Activated CD8-positive, alpha-beta memory T cell treated with anti-CD3 and anti-CD28 coated beads, Interleukin-2, amount 10 ng/mL, durations not matched to agents 7 days and 5 days (primary cell): ENCODE measurements at regions not wholly inside any gene's neighbourhood (a gene's known extent, or its start where the extent isn't known, plus 50 kb on each side); places are given as distances from the start of the nearest gene placed in this dataset.

Experiments
- ATAC-seq: fragments of 150-1000 bp; cut with Tn5 transposase; one replicate; pipeline ENCODE4 v1.10.0; 2021; ENCODE audit warnings: moderate library complexity
- CTCF ChIA-PET: fragments of 350-600 bp; sonication (Branson Sonifier 250); formaldehyde crosslinking; loops from one replicate; lab custom pipeline; 2021; ENCODE audit warnings: antibody characterized with exemption; lab: Charles Lee
- DNase-seq: peaks from one replicate; pipeline ENCODE4 v3.0.0-alpha.2; 2020
- H3K27ac Mint-ChIP-seq: one replicate; pipeline ENCODE4 v1.8.0; 2021; ENCODE audit warnings: mild to moderate bottlenecking, mixed read lengths
- H3K27me3 Mint-ChIP-seq: one replicate; pipeline ENCODE4 v1.8.0; 2021; ENCODE audit warnings: mixed read lengths
- H3K36me3 Mint-ChIP-seq: one replicate; pipeline ENCODE4 v1.8.0; 2021; ENCODE audit warnings: mild to moderate bottlenecking, mixed read lengths
- H3K4me1 Mint-ChIP-seq: one replicate; pipeline ENCODE4 v1.8.0; 2021; ENCODE audit warnings: mixed read lengths
- H3K4me3 Mint-ChIP-seq: one replicate; pipeline ENCODE4 v1.8.0; 2021; ENCODE audit warnings: mild to moderate bottlenecking, moderate library complexity, mixed read lengths
- H3K9me3 Mint-ChIP-seq: one replicate; pipeline ENCODE4 v1.8.0; 2022; ENCODE audit warnings: low read depth, mixed read lengths

GRCh38 chr12:47553266-47553665 is 152.6 kb downstream of the RPAP3 start:
- peaks cover 2% of the 10 kb centered on the region for H3K27me3 Mint-ChIP-seq
- H3K36me3 Mint-ChIP-seq: peaks cover 2% of the 10 kb centered on the region
- CTCF ChIA-PET: no interaction called here
- no peak for ATAC-seq
- H3K4me1 Mint-ChIP-seq: no peaks in the 10 kb centered on the region
- H3K9me3 Mint-ChIP-seq: peaks cover 5% of the 10 kb centered on the region
- no peak overlapping the region for H3K4me3 Mint-ChIP-seq
- no peak for DNase-seq
- no peak overlapping the region for H3K27ac Mint-ChIP-seq

DNA sequence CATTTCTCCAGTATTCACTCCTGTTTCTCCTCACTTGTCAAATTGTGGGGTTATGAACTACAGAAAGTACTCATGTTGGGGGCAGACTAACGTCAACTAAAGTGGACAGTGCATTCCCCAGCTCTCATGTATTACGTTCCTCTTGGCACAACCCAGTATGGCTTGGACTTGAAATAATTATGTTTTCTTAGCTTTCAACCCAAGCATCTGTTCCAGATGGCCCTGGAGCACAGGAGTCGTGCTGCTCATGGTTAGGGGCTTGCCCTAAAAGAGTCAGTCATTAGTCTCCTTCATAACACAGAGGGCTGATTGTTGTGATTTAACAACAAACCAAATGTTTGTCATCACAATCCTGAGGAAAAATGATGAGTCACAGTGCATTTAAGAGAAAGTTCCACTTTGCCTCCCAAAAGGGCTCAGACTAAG is 154.4 kb downstream of the RPAP3 start:
- Mint-ChIP-seq H3K36me3 (peaks cover 2% of the 10 kb centered on the region), H3K27ac (no peak overlapping the region), H3K4me1 (no peaks in the 10 kb centered on the region), H3K9me3 (peaks cover 5% of the 10 kb centered on the region), H3K27me3 (peaks cover 2% of the 10 kb centered on the region), H3K4me3 (no peak overlapping the region)
- CTCF ChIA-PET: no interaction called here
- ATAC-seq (no peak), DNase-seq (no peak)

GRCh38 chr12:47549258-47549657 is 156.6 kb downstream of the RPAP3 start:
- H3K27ac Mint-ChIP-seq: no peak overlapping the region
- no peak overlapping the region for H3K4me3 Mint-ChIP-seq
- peaks cover 2% of the 10 kb centered on the region for H3K36me3 Mint-ChIP-seq
- DNase-seq: no peak
- peaks cover 2% of the 10 kb centered on the region for H3K27me3 Mint-ChIP-seq
- H3K4me1 Mint-ChIP-seq: peaks cover 1% of the 10 kb centered on the region
- CTCF ChIA-PET: no interaction called here
- peaks cover 5% of the 10 kb centered on the region for H3K9me3 Mint-ChIP-seq
- no peak for ATAC-seq

GRCh38 chr12:47548401-47548800 is 157.4 kb downstream of the RPAP3 start:
- CTCF ChIA-PET: no interaction called here
- Mint-ChIP-seq H3K27me3 (peaks cover 2% of the 10 kb centered on the region), H3K4me1 (peaks cover 1% of the 10 kb centered on the region), H3K36me3 (no peaks in the 10 kb centered on the region), H3K27ac (no peak overlapping the region), H3K4me3 (no peak overlapping the region), H3K9me3 (peaks cover 5% of the 10 kb centered on the region)
- no peak for DNase-seq
- no peak for ATAC-seq

GRCh38 chr12:47547077-47547476 is 158.8 kb downstream of the RPAP3 start:
- ATAC-seq (no peak), DNase-seq (no peak)
- H3K4me3 Mint-ChIP-seq: no peak overlapping the region
- no peaks in the 10 kb centered on the region for H3K36me3 Mint-ChIP-seq
- no peak overlapping the region for H3K27ac Mint-ChIP-seq
- H3K4me1 Mint-ChIP-seq: peaks cover 1% of the 10 kb centered on the region
- CTCF ChIA-PET: no interaction called here
- peaks cover 2% of the 10 kb centered on the region for H3K27me3 Mint-ChIP-seq
- H3K9me3 Mint-ChIP-seq: no peaks in the 10 kb centered on the region

DNA sequence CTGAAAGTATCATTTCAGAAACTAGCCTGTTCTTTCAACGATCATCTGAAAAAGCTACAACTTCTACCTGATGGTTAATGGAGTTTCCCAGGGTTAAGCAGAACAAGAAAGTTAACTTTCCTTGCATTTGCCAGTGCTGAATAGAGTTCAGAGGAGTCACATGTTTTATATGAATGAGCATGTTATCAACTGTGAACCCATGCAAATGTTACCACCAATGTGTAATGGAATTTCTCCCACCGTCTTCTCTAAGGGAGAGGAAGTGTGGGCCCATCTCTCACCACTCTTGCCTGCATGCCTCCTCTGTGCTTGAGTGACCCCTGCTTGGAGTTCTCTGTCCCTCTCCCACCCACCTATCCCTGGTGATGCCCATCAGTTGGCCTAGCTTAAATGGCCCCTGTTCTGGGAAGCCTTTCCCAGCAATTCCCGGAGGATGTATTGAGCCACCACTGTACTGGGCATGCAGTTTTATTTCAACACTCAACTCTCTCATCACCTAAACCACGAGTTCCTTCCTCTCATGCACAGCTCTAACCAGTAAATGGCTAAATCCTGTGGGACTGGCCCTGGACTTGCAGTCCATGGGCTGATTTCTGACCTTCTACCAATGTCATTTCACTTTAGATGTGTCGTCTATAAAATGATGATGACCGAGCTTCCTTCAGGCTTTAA is 159.8 kb downstream of the RPAP3 start:
- CTCF ChIA-PET: no interaction called here

GRCh38 chr12:47534695-47535094 is 171.1 kb downstream of the RPAP3 start:
- Mint-ChIP-seq H3K4me3 (no peak overlapping the region), H3K4me1 (no peaks in the 10 kb centered on the region), H3K27ac (no peak overlapping the region), H3K36me3 (peaks cover 4% of the 10 kb centered on the region), H3K27me3 (peaks cover 10% of the 10 kb centered on the region), H3K9me3 (peaks cover 19% of the 10 kb centered on the region)
- CTCF ChIA-PET: no interaction called here
- ATAC-seq (no peak), DNase-seq (no peak)

More for the DNA sequence above, 159.8 kb downstream of the RPAP3 start:
- Mint-ChIP-seq H3K36me3 (no peaks in the 10 kb centered on the region), H3K4me1 (peaks cover 1% of the 10 kb centered on the region), H3K27ac (no peak overlapping the region), H3K27me3 (no peaks in the 10 kb centered on the region), H3K4me3 (no peak overlapping the region), H3K9me3 (no peaks in the 10 kb centered on the region)
- ATAC-seq: no peak
- DNase-seq: no peak

- ATAC-seq (no peak), DNase-seq (no peak)
- peaks cover 5% of the 10 kb centered on the region for H3K36me3 Mint-ChIP-seq
- no peak overlapping the region for H3K4me3 Mint-ChIP-seq
- no peaks in the 10 kb centered on the region for H3K4me1 Mint-ChIP-seq
- peaks cover 13% of the 10 kb centered on the region for H3K27me3 Mint-ChIP-seq
- no peak overlapping the region for H3K27ac Mint-ChIP-seq
- H3K9me3 Mint-ChIP-seq: peaks cover 21% of the 10 kb centered on the region
- CTCF ChIA-PET: no interaction called here
These were observed 175.8 kb downstream of the RPAP3 start for GRCh38 chr12:47530050-47530449.

- no peak overlapping the region for H3K4me3 Mint-ChIP-seq
- peaks cover 5% of the 10 kb centered on the region for H3K36me3 Mint-ChIP-seq
- H3K9me3 Mint-ChIP-seq: peaks cover 17% of the 10 kb centered on the region
- ATAC-seq (no peak), DNase-seq (no peak)
- CTCF ChIA-PET: no interaction called here
- H3K27ac Mint-ChIP-seq: no peak overlapping the region
- H3K4me1 Mint-ChIP-seq: no peaks in the 10 kb centered on the region
- peaks cover 23% of the 10 kb centered on the region for H3K27me3 Mint-ChIP-seq
These were observed 178.0 kb downstream of the RPAP3 start for GRCh38 chr12:47527816-47528215.

- no peak overlapping the region for H3K4me3 Mint-ChIP-seq
- no peak for ATAC-seq
- CTCF ChIA-PET: no interaction called here
These were observed 185.8 kb downstream of the RPAP3 start for GRCh38 chr12:47520029-47520428.

GRCh38 chr12:47517122-47517521 is 188.7 kb downstream of the RPAP3 start:
- DNase-seq (no peak), ATAC-seq (no peak)
- Mint-ChIP-seq H3K27me3 (no peaks in the 10 kb centered on the region), H3K27ac (no peak overlapping the region), H3K4me1 (no peaks in the 10 kb centered on the region), H3K4me3 (no peak overlapping the region), H3K36me3 (peaks cover 2% of the 10 kb centered on the region), H3K9me3 (peaks cover 12% of the 10 kb centered on the region)
- CTCF ChIA-PET: interaction anchor here (0.9 kb wide), 1 partner anchor 27 kb away, joined by 3 read pairs; no protein-coding TSS in a partner anchor

More at GRCh38 chr12:47520029-47520428, 185.8 kb downstream of the RPAP3 start:
- Mint-ChIP-seq H3K4me1 (no peaks in the 10 kb centered on the region), H3K9me3 (peaks cover 9% of the 10 kb centered on the region), H3K27ac (no peak overlapping the region), H3K27me3 (peaks cover 14% of the 10 kb centered on the region), H3K36me3 (peaks cover 2% of the 10 kb centered on the region)
- no peak for DNase-seq

DNA sequence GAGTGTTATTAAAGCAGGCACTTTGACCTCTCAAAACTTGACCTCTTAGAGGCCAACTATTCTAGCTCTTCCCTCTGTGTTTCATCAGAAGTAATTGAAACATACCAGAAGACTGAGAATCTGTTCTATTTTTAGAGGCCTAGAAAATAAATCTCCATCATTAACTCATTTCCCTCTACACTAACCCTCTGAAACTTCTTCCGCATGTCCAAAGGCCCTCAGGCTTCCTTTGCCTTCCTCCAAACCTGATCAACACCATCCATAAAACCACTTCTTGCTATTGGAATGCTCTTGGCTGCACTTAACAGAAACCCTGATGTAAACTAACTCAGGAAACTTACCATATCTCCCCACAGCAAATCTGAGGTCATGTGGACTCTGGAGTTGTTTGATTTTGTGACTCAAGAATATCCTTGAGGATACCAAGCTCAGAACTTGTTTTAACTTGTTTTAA is 196.4 kb downstream of the RPAP3 start:
- peaks cover 7% of the 10 kb centered on the region for H3K4me1 Mint-ChIP-seq
- DNase-seq (no peak), ATAC-seq (no peak)
- H3K9me3 Mint-ChIP-seq: peaks cover 4% of the 10 kb centered on the region
- no peaks in the 10 kb centered on the region for H3K27me3 Mint-ChIP-seq
- CTCF ChIA-PET: no interaction called here
- H3K36me3 Mint-ChIP-seq: no peaks in the 10 kb centered on the region
- H3K4me3 Mint-ChIP-seq: no peak overlapping the region
- H3K27ac Mint-ChIP-seq: no peak overlapping the region

DNA sequence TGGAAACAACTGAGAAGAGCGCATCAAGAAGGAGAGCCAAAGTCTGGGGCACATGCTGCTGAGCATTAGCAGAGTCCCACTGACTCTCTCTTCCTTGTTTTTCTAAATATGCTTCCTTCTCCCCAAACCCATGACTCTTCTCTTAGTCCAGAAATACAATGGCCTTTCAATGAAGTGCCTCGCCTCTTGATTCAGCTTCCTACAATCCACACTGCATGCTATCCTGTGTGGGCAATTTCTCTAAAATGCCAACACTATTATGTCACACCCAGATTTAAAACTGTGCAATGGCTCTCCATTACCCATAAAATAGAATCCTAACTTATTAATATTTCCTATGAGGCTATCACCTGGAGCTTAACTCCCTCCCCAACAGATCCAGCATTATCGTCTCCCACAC is 198.6 kb downstream of the RPAP3 start:
- Mint-ChIP-seq H3K27ac (no peak overlapping the region), H3K4me3 (no peak overlapping the region), H3K4me1 (peaks cover 7% of the 10 kb centered on the region), H3K36me3 (no peaks in the 10 kb centered on the region), H3K27me3 (no peaks in the 10 kb centered on the region), H3K9me3 (peaks cover 9% of the 10 kb centered on the region)
- DNase-seq (no peak), ATAC-seq (no peak)
- CTCF ChIA-PET: no interaction called here

- CTCF ChIA-PET: interaction anchor here (1.2 kb wide), 1 partner anchor 829 kb away, joined by 3 read pairs; no protein-coding TSS in a partner anchor
- H3K36me3 Mint-ChIP-seq: no peaks in the 10 kb centered on the region
- H3K9me3 Mint-ChIP-seq: peaks cover 9% of the 10 kb centered on the region
- DNase-seq: no peak
- ATAC-seq: no peak
- H3K27me3 Mint-ChIP-seq: no peaks in the 10 kb centered on the region
- H3K27ac Mint-ChIP-seq: no peak overlapping the region
- no peak overlapping the region for H3K4me3 Mint-ChIP-seq
- peaks cover 7% of the 10 kb centered on the region for H3K4me1 Mint-ChIP-seq
These were observed 200.9 kb downstream of the RPAP3 start for GRCh38 chr12:47504775-47505446.
